Smooth muscle cell (in vitro differentiated cells): ENCODE measurements at regions not wholly inside any gene's neighbourhood (a gene's known extent, or its start where the extent isn't known, plus 50 kb on each side); places are given as distances from the start of the nearest gene placed in this dataset.
"Not testable (repeated sequence)": the region's sequence is repeated elsewhere in the genome, so short reads cannot be mapped to it uniquely, and the experiment has no call there.

Source experiments
- DNase-seq: peaks from one replicate; lab custom pipeline; 2025; ENCODE audit not compliant: unreplicated experiment; lab: John Stamatoyannopoulos, UW
- H2AFZ ChIP-seq: fragments of 200-600 bp; sonication (generic); 2 replicates; pipeline ENCODE4 v1.6.0; 2016; ENCODE audit warnings: antibody characterized with exemption, low read depth, mild to moderate bottlenecking
- H3F3A ChIP-seq: fragments of 200-600 bp; sonication (generic); 2 replicates; pipeline ENCODE4 v1.6.0; 2017; ENCODE audit warnings: antibody characterized with exemption, low read depth
- H3K27ac ChIP-seq: fragments of 200-600 bp; sonication (generic); 2 replicates; pipeline ENCODE4 v1.5.1; 2016; ENCODE audit warnings: low read depth, mild to moderate bottlenecking
- H3K27me3 ChIP-seq: fragments of 200-600 bp; sonication (generic); 2 replicates; pipeline ENCODE4 v1.6.1; 2016; ENCODE audit warnings: low read depth, mild to moderate bottlenecking
- H3K36me3 ChIP-seq: fragments of 200-600 bp; sonication (generic); 2 replicates; pipeline ENCODE4 v1.5.1; 2016; ENCODE audit warnings: low read depth
- H3K4me1 ChIP-seq: fragments of 200-600 bp; sonication (generic); 2 replicates; pipeline ENCODE4 v1.5.1; 2016; ENCODE audit warnings: low read depth
- H3K4me2 ChIP-seq: fragments of 200-600 bp; sonication (generic); 2 replicates; pipeline ENCODE4 v1.6.0; 2016; ENCODE audit warnings: mild to moderate bottlenecking
- H3K4me3 ChIP-seq: fragments of 200-600 bp; sonication (generic); 2 replicates; pipeline ENCODE4 v1.5.1; 2016; ENCODE audit warnings: mild to moderate bottlenecking
- H3K79me2 ChIP-seq: fragments of 200-600 bp; sonication (generic); 2 replicates; pipeline ENCODE4 v1.6.0; 2016; ENCODE audit warnings: low read depth, mild to moderate bottlenecking
- H3K9ac ChIP-seq: fragments of 200-600 bp; sonication (generic); 2 replicates; pipeline ENCODE4 v1.6.0; 2016; ENCODE audit warnings: low read depth
- H3K9me3 ChIP-seq: fragments of 200-600 bp; sonication (generic); replicated peaks from 2 replicates; pipeline ENCODE4 v1.5.1; 2016; ENCODE audit warnings: low read depth
- H4K20me1 ChIP-seq: fragments of 200-600 bp; sonication (generic); 2 replicates; pipeline ENCODE4 v1.6.0; 2016; ENCODE audit warnings: low read depth
- WGBS: methylation state at CpG from one replicate; pipeline ENCODE4 v1.1.7; 2016; ENCODE audit warnings: low lambda C conversion rate; 5-methylcytosine and 5-hydroxymethylcytosine counted together
- TF ChIP-seq, protein P1 (sequence below): fragments of 200-600 bp; sonication (generic); IDR thresholded peaks from 2 replicates; pipeline ENCODE4 v1.5.1; 2017; ENCODE audit warnings: borderline replicate concordance, mild to moderate bottlenecking, antibody characterized with exemption; ENCODE audit not compliant: insufficient read depth, poor library complexity, severe bottlenecking

DNA sequence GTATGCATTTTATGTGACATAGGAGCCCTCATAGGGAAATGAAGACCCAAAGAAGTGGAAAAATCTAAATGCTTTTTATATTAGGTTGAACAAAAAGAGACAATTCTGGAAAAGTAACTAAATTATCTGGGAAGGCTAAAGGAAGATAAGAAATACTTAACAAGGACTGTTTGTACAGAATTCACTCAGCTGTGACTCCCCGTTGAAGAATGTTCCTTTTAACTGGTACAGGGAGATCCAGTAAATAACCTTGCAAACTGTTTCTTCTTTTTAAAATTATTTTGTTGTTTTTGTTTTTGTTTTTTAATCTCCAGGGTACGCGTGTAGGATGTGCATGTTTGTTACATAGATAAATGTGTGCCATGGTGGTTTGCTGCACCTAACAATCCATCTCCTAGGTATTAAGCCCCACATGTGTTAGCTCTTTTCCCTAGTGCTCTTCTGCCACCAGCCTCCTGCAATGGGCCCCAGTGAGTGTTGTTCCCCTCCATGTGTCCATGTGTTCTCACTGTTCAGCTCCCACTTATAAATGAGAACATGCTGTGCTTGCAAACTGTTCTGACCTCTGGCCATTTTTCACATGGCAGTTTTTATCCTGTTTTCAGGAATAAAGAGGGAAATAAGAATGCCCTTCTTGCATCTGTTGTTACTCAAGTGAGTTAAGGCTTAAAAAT, 81.7 kb downstream of the PWWP3B start:
- Histone ChIP-seq H3K4me1 (no peaks in the 10 kb centered on the region), H3K36me3 (no peaks in the 10 kb centered on the region), H3K27me3 (no peaks in the 10 kb centered on the region), H3K9ac (no peak overlapping the region), H3K4me3 (no peak overlapping the region), H3K4me2 (no peak overlapping the region), H3F3A (no peaks in the 10 kb centered on the region), H4K20me1 (no peaks in the 10 kb centered on the region), H3K27ac (no peak overlapping the region), H2AFZ (no peak overlapping the region), H3K9me3 (no peaks in the 10 kb centered on the region), H3K79me2 (no peaks in the 10 kb centered on the region)
- 75% methylated on average over 3 of the region's 3 CpGs for WGBS
- no peak for DNase-seq
- TF ChIP-seq, protein P1, sequence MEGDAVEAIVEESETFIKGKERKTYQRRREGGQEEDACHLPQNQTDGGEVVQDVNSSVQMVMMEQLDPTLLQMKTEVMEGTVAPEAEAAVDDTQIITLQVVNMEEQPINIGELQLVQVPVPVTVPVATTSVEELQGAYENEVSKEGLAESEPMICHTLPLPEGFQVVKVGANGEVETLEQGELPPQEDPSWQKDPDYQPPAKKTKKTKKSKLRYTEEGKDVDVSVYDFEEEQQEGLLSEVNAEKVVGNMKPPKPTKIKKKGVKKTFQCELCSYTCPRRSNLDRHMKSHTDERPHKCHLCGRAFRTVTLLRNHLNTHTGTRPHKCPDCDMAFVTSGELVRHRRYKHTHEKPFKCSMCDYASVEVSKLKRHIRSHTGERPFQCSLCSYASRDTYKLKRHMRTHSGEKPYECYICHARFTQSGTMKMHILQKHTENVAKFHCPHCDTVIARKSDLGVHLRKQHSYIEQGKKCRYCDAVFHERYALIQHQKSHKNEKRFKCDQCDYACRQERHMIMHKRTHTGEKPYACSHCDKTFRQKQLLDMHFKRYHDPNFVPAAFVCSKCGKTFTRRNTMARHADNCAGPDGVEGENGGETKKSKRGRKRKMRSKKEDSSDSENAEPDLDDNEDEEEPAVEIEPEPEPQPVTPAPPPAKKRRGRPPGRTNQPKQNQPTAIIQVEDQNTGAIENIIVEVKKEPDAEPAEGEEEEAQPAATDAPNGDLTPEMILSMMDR, result no peak

DNA sequence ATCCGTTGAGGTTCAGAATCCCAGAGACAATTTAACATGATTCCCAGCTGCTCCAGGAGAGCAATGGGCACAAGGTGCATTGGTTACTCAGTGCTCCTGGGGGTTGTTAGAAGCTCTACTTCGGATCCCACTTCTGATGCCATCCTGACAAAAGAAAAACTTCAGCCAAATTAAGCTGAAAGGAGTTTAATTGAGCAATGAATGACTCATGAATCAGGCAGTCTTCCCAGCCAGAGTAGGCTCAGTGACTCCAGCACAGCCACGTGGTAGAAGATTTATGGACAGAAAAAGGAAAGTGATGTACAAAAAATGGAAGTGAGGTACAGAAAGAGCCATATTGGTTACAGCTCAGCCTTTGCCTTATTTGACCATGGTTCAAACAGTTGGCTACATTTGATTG, 95.7 kb downstream of the PWWP3B start:
- no peaks in the 10 kb centered on the region for H3K36me3 ChIP-seq
- TF ChIP-seq, protein P1, result no peak
- H3K4me1 ChIP-seq, result no peaks in the 10 kb centered on the region
- no peak overlapping the region for H3K9ac ChIP-seq
- no peak for DNase-seq
- H3F3A ChIP-seq, result no peaks in the 10 kb centered on the region
- H3K4me3 ChIP-seq, result no peak overlapping the region
- peaks cover 2% of the 10 kb centered on the region for H3K9me3 ChIP-seq
- WGBS, result 37% methylated on average over 3 of the region's 3 CpGs
- H3K4me2 ChIP-seq, result no peak overlapping the region
- H4K20me1 ChIP-seq, result no peaks in the 10 kb centered on the region
- no peak overlapping the region for H3K27ac ChIP-seq
- no peaks in the 10 kb centered on the region for H3K79me2 ChIP-seq
- no peaks in the 10 kb centered on the region for H3K27me3 ChIP-seq
- no peak overlapping the region for H2AFZ ChIP-seq

DNA sequence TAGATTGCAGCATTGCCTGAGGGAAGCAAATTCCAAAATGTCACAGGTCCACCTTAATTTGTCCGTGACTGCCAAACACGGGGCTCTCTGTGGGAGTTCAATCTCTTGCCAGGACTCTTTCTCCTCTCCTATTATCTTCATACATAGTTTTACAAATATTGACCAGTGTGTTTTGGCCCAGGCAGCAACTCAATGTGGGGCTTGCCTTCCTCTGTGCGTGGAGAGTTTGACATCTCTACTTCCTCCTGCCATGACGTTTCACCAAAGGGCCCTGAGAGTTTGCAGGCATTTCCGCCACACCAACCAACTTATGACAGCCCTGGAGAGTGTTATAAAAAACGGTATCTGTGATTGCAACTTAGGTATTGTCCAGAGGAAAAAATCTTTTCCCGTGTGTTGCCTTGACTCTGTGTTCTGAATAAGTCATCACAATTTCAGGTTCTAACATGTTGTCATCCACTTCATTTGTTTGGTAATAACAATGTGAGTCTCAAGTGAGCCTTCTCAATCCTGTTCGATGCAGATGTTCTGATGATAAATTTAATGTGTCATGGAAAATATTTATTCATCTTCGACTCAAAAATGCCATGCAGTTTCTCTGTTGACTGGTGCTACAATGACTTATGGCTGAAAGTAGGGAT, 106.0 kb downstream of the PWWP3B start:
- WGBS, result no CpG with 5 or more reads among the region's 9 CpGs

GRCh38 chrX:106275172-106275571, 107.1 kb downstream of the PWWP3B start:
- H4K20me1 ChIP-seq, DNase-seq: not testable (repeated sequence)

More for the DNA sequence above, 106.0 kb downstream of the PWWP3B start:
- DNase-seq, H3K4me1 ChIP-seq, H3K27ac ChIP-seq, H3K4me2 ChIP-seq, H3K27me3 ChIP-seq, H4K20me1 ChIP-seq, H3K36me3 ChIP-seq, H3K79me2 ChIP-seq, H3K4me3 ChIP-seq, H2AFZ ChIP-seq, H3K9ac ChIP-seq, H3F3A ChIP-seq, H3K9me3 ChIP-seq: not testable (repeated sequence)

More at GRCh38 chrX:106275172-106275571, 107.1 kb downstream of the PWWP3B start:
- H3K9ac ChIP-seq, H3K27ac ChIP-seq, H3K4me3 ChIP-seq, H3K27me3 ChIP-seq, H3K36me3 ChIP-seq, H3K4me2 ChIP-seq, H2AFZ ChIP-seq, H3K4me1 ChIP-seq, H3K79me2 ChIP-seq, H3F3A ChIP-seq, H3K9me3 ChIP-seq: not testable (repeated sequence)
- WGBS, result no CpG with 5 or more reads among the region's 5 CpGs
